GM23338 (cell line): ENCODE measurements at regions not wholly inside any gene's neighbourhood (a gene's known extent, or its start where the extent isn't known, plus 50 kb on each side); places are given as distances from the start of the nearest gene placed in this dataset.

Source experiments
- CREB1 ChIP-seq: fragments of 250-450 bp; sonication (Bioruptor Pico); IDR thresholded peaks from 2 replicates; pipeline ENCODE4 v1.5.0; 2020; ENCODE audit warnings: low read depth, mild to moderate bottlenecking, moderate library complexity
- CTCF ChIP-seq, 2 experiments: fragments of 200-600 bp in 1 of 2; sonication (generic) in 1 of 2; conservative IDR thresholded peaks; 2 replicates each; pipeline versions ENCODE4 v1.5.1 to v1.6.1; 2016 to 2017; ENCODE audit warnings: antibody characterized with exemption in 2 of 2, low read depth in 2 of 2, mild to moderate bottlenecking in 2 of 2, moderate library complexity in 1 of 2
- EZH2 ChIP-seq: fragments of 200-600 bp; sonication (generic); IDR thresholded peaks from one replicate; pipeline ENCODE4 v1.8.0; 2017; ENCODE audit warnings: antibody characterized with exemption, mild to moderate bottlenecking, low read depth; ENCODE audit not compliant: unreplicated experiment
- EZH2phosphoT487 ChIP-seq: fragments of 200-600 bp; sonication (generic); IDR thresholded peaks from one replicate; pipeline ENCODE4 v1.8.1; 2018; ENCODE audit warnings: antibody characterized with exemption; ENCODE audit not compliant: unreplicated experiment
- POLR2AphosphoS5 ChIP-seq: IDR thresholded peaks from 2 replicates; pipeline ENCODE4 v1.6.1; 2016; ENCODE audit warnings: antibody characterized with exemption, low read depth
- ZNF114 ChIP-seq: fragments of 250-450 bp; sonication (Bioruptor Pico); IDR thresholded peaks from 2 replicates; pipeline ENCODE4 v1.5.0; 2020; ENCODE audit warnings: mild to moderate bottlenecking, moderate library complexity

GRCh38 chr15:38040615-38041014 is 106.2 kb downstream of the TMCO5A start:
- TF ChIP-seq CTCF (conservative IDR thresholded peaks at IDR 0.05; ENCODE audit: low read depth in 2 of 2) (no peak), CREB1 (CRISPR knock-in tag) (no peak), POLR2AphosphoS5 (no peak), EZH2 (no peak), EZH2phosphoT487 (no peak), ZNF114 (no peak)
